OCI-LY7 (cell line): ENCODE measurements at regions not wholly inside any gene's neighbourhood (a gene's known extent, or its start where the extent isn't known, plus 50 kb on each side); places are given as distances from the start of the nearest gene placed in this dataset.

Experiments
- BruUV-seq: library from RNA; stranded (reverse); fragments of 400-500 nt; replicated peaks from 2 replicates; lab custom pipeline; 2021; lab: Mats Ljungman, UMichigan
- CTCF ChIA-PET: fragments of 300-600 bp; sonication (Branson Sonifier 250); formaldehyde crosslinking; loops from one replicate; lab custom pipeline; 2022; ENCODE audit warnings: antibody characterized with exemption; ENCODE audit not compliant: unreplicated experiment; lab: Charles Lee
- POLR2A ChIA-PET: fragments of 300-600 bp; sonication (Branson Sonifier 250); formaldehyde crosslinking; loops from one replicate; lab custom pipeline; 2022; ENCODE audit warnings: antibody characterized with exemption; lab: Charles Lee
- DNase-seq: peaks from one replicate; pipeline ENCODE4 v3.0.0-alpha.2; 2015; ENCODE audit warnings: low spot score
- H2AFZ ChIP-seq: fragments of 200-600 bp; sonication (generic), shearing (Covaris generic); 2 replicates; pipeline ENCODE4 v1.6.1; 2014; ENCODE audit warnings: mild to moderate bottlenecking, antibody characterized with exemption, low read length, moderate library complexity
- H3K27ac ChIP-seq: fragments of 200-600 bp; sonication (generic); 2 replicates; pipeline ENCODE4 v1.5.1; 2014; ENCODE audit warnings: mixed run types, low read depth, mild to moderate bottlenecking, moderate library complexity, low read length, inconsistent platforms; ENCODE audit not compliant: poor library complexity, severe bottlenecking
- H3K36me3 ChIP-seq: fragments of 200-600 bp; sonication (generic); 2 replicates; pipeline ENCODE4 v1.6.1; 2014; ENCODE audit warnings: mild to moderate bottlenecking, antibody characterized with exemption, low read length, moderate library complexity, mixed read lengths; ENCODE audit not compliant: insufficient read depth
- H3K4me1 ChIP-seq: fragments of 200-600 bp; sonication (generic); 2 replicates; pipeline ENCODE4 v1.5.1; 2014; ENCODE audit warnings: mild to moderate bottlenecking, low read length; ENCODE audit not compliant: insufficient read depth, poor library complexity, severe bottlenecking
- H3K4me2 ChIP-seq: fragments of 200-600 bp; sonication (generic); 2 replicates; pipeline ENCODE4 v1.6.1; 2014; ENCODE audit warnings: mild to moderate bottlenecking, low read length
- H3K4me3 ChIP-seq: fragments of 200-600 bp; sonication (generic); 2 replicates; pipeline ENCODE4 v1.5.1; 2014; ENCODE audit warnings: mild to moderate bottlenecking, low read depth, low read length; ENCODE audit not compliant: poor library complexity, severe bottlenecking
- H3K79me2 ChIP-seq: fragments of 200-600 bp; sonication (generic); 2 replicates; pipeline ENCODE4 v1.6.1; 2016; ENCODE audit warnings: low read depth, mild to moderate bottlenecking, low read length, moderate library complexity, mixed read lengths; ENCODE audit not compliant: insufficient read depth
- H3K9me2 ChIP-seq: fragments of 200-600 bp; sonication (generic); 2 replicates; pipeline ENCODE4 v1.6.1; 2016; ENCODE audit warnings: mild to moderate bottlenecking, low read length, mixed read lengths; ENCODE audit not compliant: insufficient read depth
- H3K9me3 ChIP-seq: fragments of 200-600 bp; sonication (generic); 2 replicates; pipeline ENCODE4 v1.6.1; 2014; ENCODE audit warnings: mild to moderate bottlenecking, mixed run types, low read length, mixed read lengths
- H4K20me1 ChIP-seq: fragments of 200-600 bp; sonication (generic); 2 replicates; pipeline ENCODE4 v1.6.1; 2014; ENCODE audit warnings: mild to moderate bottlenecking, antibody characterized with exemption, low read length, moderate library complexity, mixed read lengths; ENCODE audit not compliant: insufficient read depth
- EZH2phosphoT487 ChIP-seq: fragments of 200-600 bp; sonication (generic); IDR thresholded peaks from 2 replicates; pipeline ENCODE4 v1.6.1; 2018; ENCODE audit warnings: low read depth, borderline replicate concordance, mild to moderate bottlenecking, mixed run types, antibody characterized with exemption, low read length, moderate library complexity, mixed read lengths
- intact Hi-C: fragments of 100-400 bp; cut with micrococcal nuclease; formaldehyde crosslinking; loops from one replicate; pipeline ENCODE4 v1.10.0; 2022; ENCODE audit not compliant: unreplicated experiment
- TF ChIP-seq, protein P1 (sequence below): fragments of 200-600 bp; sonication (generic); conservative IDR thresholded peaks from 2 replicates; pipeline ENCODE4 v1.5.1; 2014; ENCODE audit warnings: mild to moderate bottlenecking, antibody characterized with exemption, low read length, moderate library complexity, mixed read lengths

DNA sequence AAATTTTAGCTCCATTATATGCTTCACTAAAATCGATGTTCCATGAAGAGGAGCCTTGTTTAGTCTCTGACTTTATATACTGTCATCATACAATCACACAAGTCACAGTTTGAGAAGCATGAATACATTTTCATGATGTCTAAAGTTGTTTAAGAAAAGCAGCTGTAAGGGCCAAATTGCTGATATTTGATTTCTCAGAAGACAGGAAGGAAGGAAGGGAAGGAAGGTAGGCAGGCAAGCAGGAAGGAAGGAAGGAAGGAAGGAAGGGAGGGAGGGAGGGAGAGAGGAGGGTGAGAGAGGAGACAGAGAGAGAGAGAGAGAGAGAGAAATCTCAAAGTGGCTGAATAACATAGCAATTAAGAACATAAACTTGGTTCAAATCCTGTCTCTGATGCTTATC lies 153.7 kb downstream of the RTL9 start:
- H3K27ac ChIP-seq: no peak overlapping the region
- no peaks in the 10 kb centered on the region for H3K9me2 ChIP-seq
- ChIA-PET CTCF (no interaction called here), POLR2A (no interaction called here)
- no peaks in the 10 kb centered on the region for H3K4me1 ChIP-seq
- no peak for DNase-seq
- H4K20me1 ChIP-seq: no peaks in the 10 kb centered on the region
- no peak for TF ChIP-seq EZH2phosphoT487
- no peaks in the 10 kb centered on the region for H3K79me2 ChIP-seq
- H3K36me3 ChIP-seq: no peaks in the 10 kb centered on the region
- intact Hi-C loops: no loop called here
- no peaks in the 10 kb centered on the region for H3K9me3 ChIP-seq
- no TSS peak for BruUV-seq
- H3K4me3 ChIP-seq: no peak overlapping the region
- no peak overlapping the region for H2AFZ ChIP-seq
- H3K4me2 ChIP-seq: no peak overlapping the region

DNA sequence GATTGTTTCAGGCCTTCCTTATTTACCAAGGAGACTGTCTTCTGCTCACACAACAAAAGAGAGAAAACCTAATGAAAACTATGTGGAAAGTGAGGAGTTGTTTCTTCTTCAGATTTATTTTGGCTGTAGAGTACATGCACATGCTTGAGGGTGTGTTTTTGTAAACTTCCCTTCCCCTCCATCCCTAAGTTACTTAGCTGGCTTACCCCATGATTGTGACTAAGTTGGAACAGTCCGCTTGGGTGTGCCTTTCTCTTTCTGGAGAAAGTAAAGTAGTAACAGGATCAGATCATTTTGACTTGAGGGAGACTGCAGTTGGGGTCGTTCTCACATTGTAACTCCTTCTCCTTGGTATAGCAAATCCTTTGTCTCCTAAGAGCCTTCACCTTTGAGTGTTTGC lies 155.9 kb downstream of the RTL9 start:
- no peak overlapping the region for H3K4me3 ChIP-seq
- no TSS peak for BruUV-seq
- ChIA-PET CTCF (no interaction called here), POLR2A (no interaction called here)
- H3K9me3 ChIP-seq: no peaks in the 10 kb centered on the region
- H3K36me3 ChIP-seq: no peaks in the 10 kb centered on the region
- H3K79me2 ChIP-seq: no peaks in the 10 kb centered on the region
- no peaks in the 10 kb centered on the region for H4K20me1 ChIP-seq
- H3K27ac ChIP-seq: no peak overlapping the region
- intact Hi-C loops: no loop called here
- TF ChIP-seq, protein P1, sequence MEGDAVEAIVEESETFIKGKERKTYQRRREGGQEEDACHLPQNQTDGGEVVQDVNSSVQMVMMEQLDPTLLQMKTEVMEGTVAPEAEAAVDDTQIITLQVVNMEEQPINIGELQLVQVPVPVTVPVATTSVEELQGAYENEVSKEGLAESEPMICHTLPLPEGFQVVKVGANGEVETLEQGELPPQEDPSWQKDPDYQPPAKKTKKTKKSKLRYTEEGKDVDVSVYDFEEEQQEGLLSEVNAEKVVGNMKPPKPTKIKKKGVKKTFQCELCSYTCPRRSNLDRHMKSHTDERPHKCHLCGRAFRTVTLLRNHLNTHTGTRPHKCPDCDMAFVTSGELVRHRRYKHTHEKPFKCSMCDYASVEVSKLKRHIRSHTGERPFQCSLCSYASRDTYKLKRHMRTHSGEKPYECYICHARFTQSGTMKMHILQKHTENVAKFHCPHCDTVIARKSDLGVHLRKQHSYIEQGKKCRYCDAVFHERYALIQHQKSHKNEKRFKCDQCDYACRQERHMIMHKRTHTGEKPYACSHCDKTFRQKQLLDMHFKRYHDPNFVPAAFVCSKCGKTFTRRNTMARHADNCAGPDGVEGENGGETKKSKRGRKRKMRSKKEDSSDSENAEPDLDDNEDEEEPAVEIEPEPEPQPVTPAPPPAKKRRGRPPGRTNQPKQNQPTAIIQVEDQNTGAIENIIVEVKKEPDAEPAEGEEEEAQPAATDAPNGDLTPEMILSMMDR: no peak
- no peak overlapping the region for H3K4me2 ChIP-seq
- H3K4me1 ChIP-seq: no peaks in the 10 kb centered on the region
- no peak overlapping the region for H2AFZ ChIP-seq
- no peaks in the 10 kb centered on the region for H3K9me2 ChIP-seq
- no peak for DNase-seq

DNA sequence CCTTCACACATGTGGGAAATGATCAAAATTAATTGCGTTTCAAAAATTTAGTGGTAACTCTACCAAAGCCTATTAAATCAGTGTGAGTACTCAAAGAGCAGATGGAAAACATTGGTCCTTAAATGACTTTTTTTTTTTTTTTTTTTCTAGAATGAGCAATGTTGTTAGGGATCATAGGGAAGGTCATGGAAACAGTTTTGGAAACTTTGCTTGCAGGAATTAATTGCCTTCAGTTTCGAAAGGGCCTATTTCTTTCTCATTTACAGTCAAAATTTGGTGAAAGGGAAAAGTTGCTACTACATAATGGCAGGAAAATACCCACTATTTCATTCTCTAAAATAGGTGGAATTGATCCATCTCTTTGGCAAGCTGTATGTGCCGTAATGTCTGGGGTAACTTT lies 160.9 kb downstream of the RTL9 start:
- TF ChIP-seq, protein P1: no peak
- TF ChIP-seq EZH2phosphoT487: no peak
- no peaks in the 10 kb centered on the region for H3K79me2 ChIP-seq
- no peaks in the 10 kb centered on the region for H4K20me1 ChIP-seq
- no peaks in the 10 kb centered on the region for H3K9me3 ChIP-seq
- H3K9me2 ChIP-seq: no peaks in the 10 kb centered on the region
- H3K4me3 ChIP-seq: no peak overlapping the region
- H2AFZ ChIP-seq: no peak overlapping the region
- H3K36me3 ChIP-seq: no peaks in the 10 kb centered on the region
- DNase-seq: no peak
- intact Hi-C loops: no loop called here
- no TSS peak for BruUV-seq
- no peak overlapping the region for H3K4me2 ChIP-seq
- POLR2A ChIA-PET: no interaction called here
- H3K4me1 ChIP-seq: no peaks in the 10 kb centered on the region
- CTCF ChIA-PET: no interaction called here
- no peak overlapping the region for H3K27ac ChIP-seq
